GM10266 (cell line): ENCODE measurements at regions not wholly inside any gene's neighbourhood (a gene's known extent, or its start where the extent isn't known, plus 50 kb on each side); places are given as distances from the start of the nearest gene placed in this dataset.

Experiments
- DNase-seq: peaks from one replicate; pipeline ENCODE4 v3.0.0; 2012; ENCODE audit errors: extremely low spot score
- TF ChIP-seq, protein P1 (sequence below): IDR thresholded peaks from 2 replicates; pipeline ENCODE4 v1.5.1; 2012; ENCODE audit warnings: mild to moderate bottlenecking, low read depth; ENCODE audit not compliant: control insufficient read depth, insufficient read depth; ENCODE audit errors: missing control alignments

DNA sequence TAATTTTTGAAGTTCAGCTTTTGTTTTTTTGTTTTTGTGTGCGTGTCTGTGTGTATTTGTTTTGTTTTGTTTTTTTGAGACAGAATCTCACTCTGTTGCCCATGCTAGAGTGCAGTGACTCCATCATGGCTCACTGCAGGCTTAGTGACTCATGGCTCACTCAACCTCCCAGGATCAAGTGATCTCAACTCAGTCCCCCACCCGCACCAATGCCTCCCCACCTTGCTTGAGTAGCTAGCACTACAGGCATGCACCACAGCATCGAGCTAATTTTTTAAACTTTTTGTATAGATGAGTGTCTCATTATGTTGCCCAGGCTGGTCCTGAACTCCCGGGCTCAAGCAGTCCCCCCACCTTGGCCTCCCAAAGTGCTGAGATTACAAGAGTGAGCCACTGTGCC is 981.4 kb downstream of the BCL11B start:
- TF ChIP-seq, protein P1, sequence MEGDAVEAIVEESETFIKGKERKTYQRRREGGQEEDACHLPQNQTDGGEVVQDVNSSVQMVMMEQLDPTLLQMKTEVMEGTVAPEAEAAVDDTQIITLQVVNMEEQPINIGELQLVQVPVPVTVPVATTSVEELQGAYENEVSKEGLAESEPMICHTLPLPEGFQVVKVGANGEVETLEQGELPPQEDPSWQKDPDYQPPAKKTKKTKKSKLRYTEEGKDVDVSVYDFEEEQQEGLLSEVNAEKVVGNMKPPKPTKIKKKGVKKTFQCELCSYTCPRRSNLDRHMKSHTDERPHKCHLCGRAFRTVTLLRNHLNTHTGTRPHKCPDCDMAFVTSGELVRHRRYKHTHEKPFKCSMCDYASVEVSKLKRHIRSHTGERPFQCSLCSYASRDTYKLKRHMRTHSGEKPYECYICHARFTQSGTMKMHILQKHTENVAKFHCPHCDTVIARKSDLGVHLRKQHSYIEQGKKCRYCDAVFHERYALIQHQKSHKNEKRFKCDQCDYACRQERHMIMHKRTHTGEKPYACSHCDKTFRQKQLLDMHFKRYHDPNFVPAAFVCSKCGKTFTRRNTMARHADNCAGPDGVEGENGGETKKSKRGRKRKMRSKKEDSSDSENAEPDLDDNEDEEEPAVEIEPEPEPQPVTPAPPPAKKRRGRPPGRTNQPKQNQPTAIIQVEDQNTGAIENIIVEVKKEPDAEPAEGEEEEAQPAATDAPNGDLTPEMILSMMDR: no peak
- no peak for DNase-seq

DNA sequence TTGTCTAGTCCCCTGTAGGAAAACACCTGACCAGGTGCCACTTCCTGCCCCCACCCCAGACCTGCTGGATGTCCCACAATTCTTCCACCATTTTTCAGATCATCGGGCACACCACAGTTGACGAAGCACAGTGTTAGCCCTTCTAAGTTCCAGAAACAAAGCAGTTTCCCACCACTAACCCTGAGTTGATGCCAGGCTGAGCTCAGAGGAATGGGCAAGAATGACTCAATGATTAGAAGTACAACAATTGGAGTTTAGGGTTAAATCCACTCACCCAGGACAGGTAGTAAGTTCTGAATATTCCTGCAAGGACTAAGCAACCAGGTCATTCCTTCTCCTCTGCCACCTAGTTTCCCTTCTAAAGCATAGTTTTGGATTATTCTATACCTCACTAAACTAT is 979.8 kb downstream of the BCL11B start:
- TF ChIP-seq, protein P1: no peak
- DNase-seq: no peak

DNA sequence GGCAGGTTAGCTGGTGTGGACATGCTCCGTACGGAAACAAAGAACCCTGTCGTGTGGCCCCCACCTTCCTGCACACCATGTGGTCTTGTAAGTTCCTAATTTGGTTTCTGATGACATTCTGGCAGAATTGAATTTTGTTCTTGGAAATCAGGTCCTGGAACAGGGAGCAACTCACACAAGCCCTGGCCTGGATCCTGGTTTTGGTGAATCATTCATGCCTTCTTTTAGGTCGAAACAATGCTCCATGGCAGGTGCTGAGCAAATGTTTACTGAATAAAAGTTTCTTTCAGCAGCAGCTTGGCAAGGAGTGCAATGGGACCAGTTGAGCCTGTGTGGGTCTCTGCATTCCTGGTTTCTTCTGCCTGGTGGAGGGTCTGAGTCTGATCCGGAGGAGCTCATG is 978.4 kb downstream of the BCL11B start:
- no peak for DNase-seq
- TF ChIP-seq, protein P1: no peak

DNA sequence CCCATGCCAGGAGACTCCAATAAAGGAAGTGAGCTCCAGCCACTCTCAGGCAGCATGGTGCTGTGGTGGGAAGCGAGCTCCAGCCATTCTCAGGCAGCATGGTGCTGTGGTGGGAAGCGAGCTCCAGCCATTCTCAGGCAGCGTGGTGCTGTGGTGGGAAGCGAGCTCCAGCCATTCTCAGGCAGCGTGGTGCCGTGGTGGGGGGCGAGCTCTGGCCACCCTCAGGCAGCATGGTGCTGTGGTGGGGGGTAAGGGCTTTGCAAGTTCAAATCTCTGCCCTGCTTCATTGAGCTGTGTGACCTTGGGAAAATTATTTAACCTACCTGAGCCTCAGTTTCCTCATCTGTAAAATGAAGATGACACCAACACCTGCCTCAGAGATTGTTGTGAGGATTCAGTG is 975.1 kb downstream of the BCL11B start:
- no peak for DNase-seq
- TF ChIP-seq, protein P1: no peak

DNA sequence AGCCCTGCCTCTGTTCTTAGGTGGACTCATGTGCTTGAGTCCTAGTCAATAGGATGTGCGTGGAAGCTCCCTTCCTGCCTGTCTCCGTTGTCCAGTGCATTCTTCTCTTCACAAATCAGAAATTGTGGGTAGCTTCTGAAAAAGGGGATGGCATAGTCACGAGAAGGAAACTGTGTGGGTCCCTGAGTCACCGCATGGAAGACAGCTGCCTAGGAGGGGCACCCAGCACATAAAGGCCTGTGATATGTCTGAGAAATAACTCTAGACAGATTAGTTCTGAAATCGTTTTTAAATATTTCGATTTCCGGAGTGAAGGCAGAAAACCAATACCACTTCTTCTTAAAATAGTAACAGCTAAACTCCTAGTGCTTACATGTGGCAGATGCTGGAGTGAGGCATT is 974.4 kb downstream of the BCL11B start:
- TF ChIP-seq, protein P1: no peak
- DNase-seq: no peak

DNA sequence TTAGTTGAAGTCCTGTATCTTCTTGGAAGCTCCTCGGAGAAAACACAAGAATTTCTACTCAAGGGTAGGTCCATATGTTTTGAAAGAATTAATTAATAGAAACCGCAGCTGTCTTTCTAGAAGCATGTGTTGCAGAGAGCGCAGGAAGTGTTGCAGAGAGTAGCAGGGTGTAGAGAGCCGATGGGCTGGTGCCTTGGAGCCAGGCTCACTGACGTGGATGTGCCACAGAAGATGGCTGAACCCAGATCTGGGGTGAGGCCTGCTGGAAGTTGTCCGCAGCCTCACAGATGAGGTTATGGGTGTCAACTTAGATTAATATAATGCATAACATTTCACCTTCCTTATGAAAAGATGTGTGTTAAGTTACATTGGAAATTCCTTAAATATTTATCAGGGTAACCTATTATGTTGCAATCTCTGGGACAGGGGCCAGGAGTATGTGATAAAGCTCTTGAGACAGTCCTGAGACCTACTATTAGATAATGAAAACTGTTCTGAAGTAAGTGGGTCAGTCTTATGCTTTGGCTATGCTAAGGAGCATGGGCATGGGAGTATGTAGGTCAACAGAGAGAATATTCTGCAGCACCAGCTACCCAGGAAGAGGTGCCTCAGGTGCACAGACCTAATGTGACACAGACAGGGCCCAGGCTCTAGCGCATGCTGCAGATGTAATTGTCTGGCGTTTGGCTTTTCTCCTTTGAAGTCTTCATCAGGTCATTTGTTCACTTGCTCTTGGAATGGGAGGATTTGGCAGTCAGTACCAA is 973.3 kb downstream of the BCL11B start:
- TF ChIP-seq, protein P1: no peak
- DNase-seq: no peak

DNA sequence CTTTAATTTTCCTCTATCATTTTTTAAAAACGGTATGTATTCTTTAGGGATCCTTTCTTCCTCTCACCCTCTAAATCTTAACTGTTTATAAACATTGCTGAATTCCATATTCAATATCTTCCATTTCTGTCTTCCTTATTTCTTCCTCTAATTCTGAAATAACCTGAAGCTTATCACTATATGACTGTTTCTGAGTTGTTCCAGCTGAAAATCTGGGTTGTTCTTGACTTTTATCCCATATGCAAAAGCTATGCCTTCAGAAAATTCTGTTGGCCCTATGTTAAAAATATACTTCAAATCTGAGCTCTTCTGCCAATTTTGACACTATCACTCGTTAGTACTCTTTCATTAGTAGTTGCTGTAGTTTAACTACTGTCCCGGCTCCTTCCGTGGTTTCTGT is 970.3 kb downstream of the BCL11B start:
- TF ChIP-seq, protein P1: no peak
- no peak for DNase-seq
